Left ventricle myocardium inferior (tissue), 1 donor: ENCODE measurements at regions not wholly inside any gene's neighbourhood (a gene's known extent, or its start where the extent isn't known, plus 50 kb on each side); places are given as distances from the start of the nearest gene placed in this dataset.

Experiments
- DNase-seq: peaks from one replicate; pipeline ENCODE4 v3.0.0-alpha.2; 2020
- H3K27ac ChIP-seq: fragments of 200-600 bp; replicated peaks from 2 replicates; pipeline ENCODE4 v1.8.0; 2021
- H3K27me3 ChIP-seq: fragments of 200-600 bp; 2 replicates; pipeline ENCODE4 v1.8.0; 2021; ENCODE audit warnings: low read depth
- H3K36me3 ChIP-seq: fragments of 200-600 bp; 2 replicates; pipeline ENCODE4 v1.8.0; 2021
- H3K4me1 ChIP-seq: fragments of 200-600 bp; 2 replicates; pipeline ENCODE4 v1.8.0; 2021
- H3K4me3 ChIP-seq: fragments of 200-600 bp; 2 replicates; pipeline ENCODE4 v1.8.0; 2021; ENCODE audit warnings: mild to moderate bottlenecking, moderate library complexity
- H3K9me3 ChIP-seq: fragments of 200-600 bp; replicated peaks from 2 replicates; pipeline ENCODE4 v1.8.0; 2021
- intact Hi-C: fragments of 100-400 bp; cut with micrococcal nuclease; formaldehyde crosslinking; loops from one replicate; pipeline ENCODE4 v1.11.0; 2022
- TF ChIP-seq, protein P1 (sequence below): fragments of 200-600 bp; IDR thresholded peaks from 2 replicates; pipeline ENCODE4 v1.8.0; 2021; ENCODE audit warnings: antibody characterized with exemption, mild to moderate bottlenecking, borderline replicate concordance
- donor health status: DM: no; HTN: yes; CAD: no; lungs with severe emphysema.

DNA sequence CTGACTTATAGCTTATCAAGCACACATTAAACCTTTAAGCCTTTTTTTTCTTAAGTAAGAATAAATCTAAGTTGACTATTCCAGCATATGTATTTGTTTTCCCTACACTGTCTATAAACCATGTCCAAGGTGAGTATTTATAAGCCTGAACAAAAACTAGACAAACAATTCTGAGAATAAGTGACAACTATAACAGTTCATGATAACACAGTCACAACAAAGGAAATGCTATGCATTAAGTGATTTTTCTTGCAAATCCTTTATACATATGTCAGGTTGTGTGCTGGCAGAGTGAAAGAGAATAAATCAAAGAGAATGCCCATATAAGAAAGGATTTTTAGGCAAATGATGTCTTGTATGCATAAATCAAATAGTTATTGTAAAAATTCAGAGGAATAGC lies 408.8 kb upstream of the KIF2A start:
- no peaks in the 10 kb centered on the region for H3K36me3 ChIP-seq
- no peak overlapping the region for H3K27ac ChIP-seq
- H3K9me3 ChIP-seq = peaks cover 13% of the 10 kb centered on the region
- H3K27me3 ChIP-seq = no peaks in the 10 kb centered on the region
- DNase-seq = no peak
- H3K4me1 ChIP-seq = no peaks in the 10 kb centered on the region
- H3K4me3 ChIP-seq = no peak overlapping the region
- intact Hi-C loops = no loop called here
- TF ChIP-seq, protein P1, sequence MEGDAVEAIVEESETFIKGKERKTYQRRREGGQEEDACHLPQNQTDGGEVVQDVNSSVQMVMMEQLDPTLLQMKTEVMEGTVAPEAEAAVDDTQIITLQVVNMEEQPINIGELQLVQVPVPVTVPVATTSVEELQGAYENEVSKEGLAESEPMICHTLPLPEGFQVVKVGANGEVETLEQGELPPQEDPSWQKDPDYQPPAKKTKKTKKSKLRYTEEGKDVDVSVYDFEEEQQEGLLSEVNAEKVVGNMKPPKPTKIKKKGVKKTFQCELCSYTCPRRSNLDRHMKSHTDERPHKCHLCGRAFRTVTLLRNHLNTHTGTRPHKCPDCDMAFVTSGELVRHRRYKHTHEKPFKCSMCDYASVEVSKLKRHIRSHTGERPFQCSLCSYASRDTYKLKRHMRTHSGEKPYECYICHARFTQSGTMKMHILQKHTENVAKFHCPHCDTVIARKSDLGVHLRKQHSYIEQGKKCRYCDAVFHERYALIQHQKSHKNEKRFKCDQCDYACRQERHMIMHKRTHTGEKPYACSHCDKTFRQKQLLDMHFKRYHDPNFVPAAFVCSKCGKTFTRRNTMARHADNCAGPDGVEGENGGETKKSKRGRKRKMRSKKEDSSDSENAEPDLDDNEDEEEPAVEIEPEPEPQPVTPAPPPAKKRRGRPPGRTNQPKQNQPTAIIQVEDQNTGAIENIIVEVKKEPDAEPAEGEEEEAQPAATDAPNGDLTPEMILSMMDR = no peak

DNA sequence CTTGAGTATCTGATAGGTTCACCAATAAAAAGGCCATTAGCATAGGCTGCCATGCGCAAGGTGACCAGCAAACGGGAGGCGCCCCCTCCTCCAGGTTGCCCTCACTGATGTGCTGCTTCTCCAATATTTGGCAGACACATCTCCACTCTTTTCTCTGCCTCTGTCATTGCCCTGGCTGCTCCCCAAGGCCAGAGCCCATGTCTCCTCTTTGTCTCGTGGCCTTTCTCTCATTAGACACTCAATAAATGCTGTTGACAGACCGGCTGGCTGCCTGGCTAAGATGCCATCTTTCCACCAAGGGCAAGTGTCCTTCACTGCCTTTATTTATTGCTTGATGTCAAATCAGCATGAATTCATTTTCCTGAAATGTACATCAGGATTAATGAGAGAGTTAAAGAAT lies 404.0 kb upstream of the KIF2A start:
- H3K4me1 ChIP-seq = no peaks in the 10 kb centered on the region
- no peak overlapping the region for H3K27ac ChIP-seq
- intact Hi-C loops = no loop called here
- H3K36me3 ChIP-seq = no peaks in the 10 kb centered on the region
- H3K4me3 ChIP-seq = no peak overlapping the region
- peak; percentile 23 for DNase-seq
- H3K27me3 ChIP-seq = no peaks in the 10 kb centered on the region
- no peaks in the 10 kb centered on the region for H3K9me3 ChIP-seq
- TF ChIP-seq, protein P1 = no peak

DNA sequence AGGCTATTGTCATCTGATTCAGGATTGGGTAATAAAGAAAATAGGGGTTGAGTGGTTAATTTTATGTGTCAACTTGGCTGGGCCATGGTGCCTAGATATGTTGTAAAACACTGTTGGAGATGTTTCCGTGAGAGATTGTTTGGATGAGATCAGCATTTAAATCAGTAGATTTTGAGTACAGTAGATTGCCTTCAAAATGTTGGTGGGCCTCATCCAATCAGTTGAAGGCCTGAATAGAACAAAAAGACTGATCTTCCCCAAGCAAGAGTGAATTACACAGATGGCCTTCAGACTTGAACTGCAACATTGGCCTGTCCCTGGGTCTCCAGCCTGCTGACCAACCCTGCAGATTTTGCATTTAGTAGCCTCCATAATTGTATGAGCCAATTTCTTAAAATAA lies 401.3 kb upstream of the KIF2A start:
- intact Hi-C loops = no loop called here
- H3K4me3 ChIP-seq = no peak overlapping the region
- DNase-seq = no peak
- TF ChIP-seq, protein P1 = no peak
- H3K36me3 ChIP-seq = no peaks in the 10 kb centered on the region
- H3K4me1 ChIP-seq = no peaks in the 10 kb centered on the region
- no peaks in the 10 kb centered on the region for H3K9me3 ChIP-seq
- H3K27ac ChIP-seq = no peak overlapping the region
- no peaks in the 10 kb centered on the region for H3K27me3 ChIP-seq

DNA sequence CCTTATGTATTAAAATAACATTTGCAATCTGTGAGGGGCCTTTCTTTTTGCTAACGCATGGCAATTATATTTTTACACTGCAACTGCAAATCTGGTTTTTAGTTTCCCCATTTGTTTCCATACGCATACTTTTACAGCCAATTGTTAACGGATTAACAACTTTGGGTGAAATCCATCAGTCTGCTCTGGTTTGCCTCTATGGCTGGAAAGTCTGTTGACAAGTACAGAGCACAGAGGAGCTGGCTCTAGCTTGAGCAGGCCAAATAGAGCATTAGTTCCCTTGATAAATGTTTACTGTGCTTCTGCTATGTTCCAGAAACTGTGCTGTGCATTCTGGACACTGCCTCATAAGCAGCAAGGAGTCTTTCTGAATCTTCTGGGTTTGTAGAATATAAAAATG lies 400.4 kb upstream of the KIF2A start:
- no peak overlapping the region for H3K27ac ChIP-seq
- no peaks in the 10 kb centered on the region for H3K9me3 ChIP-seq
- H3K4me3 ChIP-seq = no peak overlapping the region
- intact Hi-C loops = no loop called here
- no peak for DNase-seq
- H3K27me3 ChIP-seq = no peaks in the 10 kb centered on the region
- H3K36me3 ChIP-seq = no peaks in the 10 kb centered on the region
- TF ChIP-seq, protein P1 = no peak
- H3K4me1 ChIP-seq = no peaks in the 10 kb centered on the region

DNA sequence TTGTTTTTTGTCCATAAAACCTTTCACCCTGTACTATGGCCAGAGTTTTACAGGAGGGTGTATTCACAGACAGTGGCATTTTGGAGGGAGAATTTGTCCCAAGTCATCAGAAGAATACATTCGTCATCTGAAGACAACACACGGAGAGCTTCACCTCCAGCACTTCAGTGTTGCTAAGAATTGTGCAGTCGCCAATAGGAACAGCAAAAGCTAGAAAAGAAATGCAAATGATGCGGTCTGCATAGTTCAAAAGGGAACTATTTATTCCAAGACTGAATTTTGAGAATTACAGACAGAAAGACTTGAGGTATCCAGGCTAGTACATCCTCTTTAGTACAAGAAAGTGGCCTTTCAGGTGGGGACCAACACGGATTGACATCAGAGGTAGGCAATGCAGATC lies 399.2 kb upstream of the KIF2A start:
- H3K36me3 ChIP-seq = no peaks in the 10 kb centered on the region
- intact Hi-C loops = no loop called here
- H3K27ac ChIP-seq = no peak overlapping the region
- TF ChIP-seq, protein P1 = no peak
- H3K27me3 ChIP-seq = no peaks in the 10 kb centered on the region
- no peaks in the 10 kb centered on the region for H3K4me1 ChIP-seq
- H3K9me3 ChIP-seq = peaks cover 6% of the 10 kb centered on the region
- H3K4me3 ChIP-seq = no peak overlapping the region
- no peak for DNase-seq

DNA sequence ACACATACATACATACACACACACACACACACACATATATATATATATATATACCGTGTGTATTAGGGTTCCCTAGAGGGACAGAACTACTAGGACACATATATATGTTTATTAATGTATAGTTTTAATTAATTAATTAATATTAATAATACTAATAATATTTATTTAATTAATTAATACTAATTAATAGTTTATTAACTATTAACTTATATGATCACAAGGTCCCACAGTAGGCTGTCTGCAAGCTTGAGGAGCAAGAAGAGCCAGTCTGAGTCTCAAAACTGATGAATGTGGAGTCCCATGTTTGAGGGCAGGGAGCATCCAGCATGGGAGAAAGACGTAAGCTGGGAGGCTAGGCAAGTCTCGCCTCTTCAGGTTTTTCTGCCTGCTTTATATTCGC lies 398.0 kb upstream of the KIF2A start:
- intact Hi-C loops = no loop called here
- no peak for DNase-seq
- TF ChIP-seq, protein P1 = no peak

More for the DNA sequence above, 398.0 kb upstream of the KIF2A start:
- H3K4me3 ChIP-seq = no peak overlapping the region
- H3K27ac ChIP-seq = no peak overlapping the region
- no peaks in the 10 kb centered on the region for H3K36me3 ChIP-seq
- peaks cover 18% of the 10 kb centered on the region for H3K9me3 ChIP-seq
- no peaks in the 10 kb centered on the region for H3K4me1 ChIP-seq
- no peaks in the 10 kb centered on the region for H3K27me3 ChIP-seq
